K562 (cell line): ENCODE measurements at regions not wholly inside any gene's neighbourhood (a gene's known extent, or its start where the extent isn't known, plus 50 kb on each side); places are given as distances from the start of the nearest gene placed in this dataset.
A peak's percentile ranks its signal among the peaks of the same experiment; 100 is the strongest.

ENCODE experiments used
- ASH1L ChIP-seq: fragments of 450-650 bp; IDR thresholded peaks from 2 replicates; pipeline ENCODE4 v1.6.1; 2018; ENCODE audit warnings: borderline replicate concordance, mild to moderate bottlenecking, low read depth; ENCODE audit not compliant: partially characterized antibody
- CBX5 ChIP-seq: IDR thresholded peaks from 2 replicates; pipeline ENCODE4 v1.6.1; 2014; ENCODE audit warnings: low read depth, borderline replicate concordance
- FIP1L1 ChIP-seq: fragments of 200-400 bp; formaldehyde crosslinking; IDR thresholded peaks from 2 replicates; pipeline ENCODE4 v1.6.1; 2018; ENCODE audit warnings: mild to moderate bottlenecking, low read depth, low read length; ENCODE audit not compliant: poor library complexity, severe bottlenecking
- HDAC3 ChIP-seq: fragments of 450-650 bp; IDR thresholded peaks from 2 replicates; pipeline ENCODE4 v1.6.1; 2018; ENCODE audit warnings: borderline replicate concordance, mild to moderate bottlenecking, moderate library complexity; ENCODE audit not compliant: partially characterized antibody
- KLF6 ChIP-seq: fragments of 250-450 bp; sonication (Bioruptor Pico); IDR thresholded peaks from 2 replicates; pipeline ENCODE4 v1.4.0; 2020; ENCODE audit warnings: mild to moderate bottlenecking, moderate library complexity, borderline replicate concordance
- PHF8 ChIP-seq: fragments of 200-600 bp; sonication (generic); IDR thresholded peaks from 2 replicates; pipeline ENCODE4 v1.6.1; 2012; ENCODE audit warnings: mixed run types, mild to moderate bottlenecking, inconsistent platforms, low read length, moderate library complexity, borderline replicate concordance
- RB1 ChIP-seq: fragments of 450-650 bp; IDR thresholded peaks from 2 replicates; pipeline ENCODE4 v1.6.1; 2017; ENCODE audit warnings: low read depth, mild to moderate bottlenecking
- RCOR1 ChIP-seq, 2 experiments: IDR thresholded peaks; 2 replicates each; pipeline ENCODE4 v1.6.1; 2012; ENCODE audit warnings: low read depth in 2 of 2, low read length in 2 of 2, borderline replicate concordance in 1 of 2, improper control_type of control experiment in 1 of 2
- SMC3 ChIP-seq: conservative IDR thresholded peaks from 2 replicates; pipeline ENCODE4 v1.6.1; 2011; ENCODE audit warnings: low read depth, low read length, improper control_type of control experiment; ENCODE audit not compliant: insufficient read depth
- TBL1XR1 ChIP-seq, 2 experiments: IDR thresholded peaks; 2 replicates each; pipeline ENCODE4 v1.6.1; 2012; ENCODE audit warnings: improper control_type of control experiment in 2 of 2, low read length in 2 of 2, mild to moderate bottlenecking in 1 of 2
- YY1 ChIP-seq, 3 experiments: IDR thresholded peaks; 2 replicates each; pipeline ENCODE4 v1.6.1; 2011; ENCODE audit warnings: low read length in 2 of 3, mild to moderate bottlenecking in 2 of 3, moderate library complexity in 2 of 3, borderline replicate concordance in 1 of 3, control low read depth in 1 of 3, low read depth in 1 of 3; ENCODE audit not compliant: insufficient read depth in 3 of 3, insufficient replicate concordance in 2 of 3, control insufficient read depth in 1 of 3, insufficient read length in 1 of 3; ENCODE audit errors: extremely low read depth in 1 of 3
- ZFP36 ChIP-seq: fragments of 150-350 bp; IDR thresholded peaks from 2 replicates; pipeline ENCODE4 v1.6.1; 2018; ENCODE audit warnings: low read length, low read depth; ENCODE audit not compliant: partially characterized antibody
- ZNF197 ChIP-seq: fragments of 200-800 bp; sonication (Bioruptor generic); IDR thresholded peaks from 2 replicates; pipeline ENCODE4 v1.6.1; 2016; ENCODE audit warnings: low read depth, missing genetic modification characterization, missing compliant biosample characterization
- ZNF316 ChIP-seq: fragments of 450-650 bp; IDR thresholded peaks from 2 replicates; pipeline ENCODE4 v1.6.1; 2016
- ZNF778 ChIP-seq: fragments of 450-650 bp; formaldehyde crosslinking; IDR thresholded peaks from 2 replicates; pipeline ENCODE4 v1.4.0; 2020; ENCODE audit warnings: mild to moderate bottlenecking, moderate library complexity
- TF ChIP-seq, protein P1 (sequence below): fragments of 250-450 bp; sonication (Bioruptor Pico); IDR thresholded peaks from 2 replicates; pipeline ENCODE4 v1.4.0; 2020
- TF ChIP-seq, protein P2 (sequence below): fragments of 450-650 bp; formaldehyde crosslinking; IDR thresholded peaks from 2 replicates; pipeline ENCODE4 v1.4.0; 2022; ENCODE audit warnings: mild to moderate bottlenecking, moderate library complexity

DNA sequence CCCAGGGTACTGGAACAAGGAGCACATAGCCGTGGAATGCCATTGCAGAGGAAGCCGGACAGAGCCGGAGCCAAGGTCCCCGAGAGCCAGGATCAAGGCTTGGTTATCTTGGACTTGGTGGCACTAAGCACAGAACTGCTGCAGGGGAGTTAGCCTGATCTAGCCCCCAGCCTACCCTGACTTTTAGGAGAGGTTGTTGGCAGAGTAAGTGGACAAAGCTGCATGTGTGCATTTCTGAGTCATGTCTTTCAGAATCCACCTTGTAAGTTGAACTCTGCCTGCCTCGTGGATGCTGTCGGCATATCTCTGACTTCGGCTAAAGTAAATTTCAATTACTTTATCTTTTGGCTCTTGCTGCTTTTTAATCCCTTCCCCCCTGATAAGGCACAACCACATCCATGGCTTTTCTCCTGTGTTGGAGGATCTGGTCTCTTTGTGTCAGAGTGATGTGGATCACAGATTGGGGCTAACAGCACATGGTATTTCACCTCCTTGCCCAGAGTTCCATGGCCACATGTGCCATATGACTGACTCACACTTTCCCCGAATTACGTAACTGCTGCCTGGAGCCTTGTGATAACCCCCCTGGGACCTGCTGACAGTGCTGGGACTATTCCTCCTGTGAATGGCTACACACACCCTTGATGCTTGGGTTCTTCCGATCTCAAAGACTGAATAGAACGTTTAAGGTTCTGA lies 240.3 kb downstream of the EMP1 start (continued):
- TF ChIP-seq, protein P1, sequence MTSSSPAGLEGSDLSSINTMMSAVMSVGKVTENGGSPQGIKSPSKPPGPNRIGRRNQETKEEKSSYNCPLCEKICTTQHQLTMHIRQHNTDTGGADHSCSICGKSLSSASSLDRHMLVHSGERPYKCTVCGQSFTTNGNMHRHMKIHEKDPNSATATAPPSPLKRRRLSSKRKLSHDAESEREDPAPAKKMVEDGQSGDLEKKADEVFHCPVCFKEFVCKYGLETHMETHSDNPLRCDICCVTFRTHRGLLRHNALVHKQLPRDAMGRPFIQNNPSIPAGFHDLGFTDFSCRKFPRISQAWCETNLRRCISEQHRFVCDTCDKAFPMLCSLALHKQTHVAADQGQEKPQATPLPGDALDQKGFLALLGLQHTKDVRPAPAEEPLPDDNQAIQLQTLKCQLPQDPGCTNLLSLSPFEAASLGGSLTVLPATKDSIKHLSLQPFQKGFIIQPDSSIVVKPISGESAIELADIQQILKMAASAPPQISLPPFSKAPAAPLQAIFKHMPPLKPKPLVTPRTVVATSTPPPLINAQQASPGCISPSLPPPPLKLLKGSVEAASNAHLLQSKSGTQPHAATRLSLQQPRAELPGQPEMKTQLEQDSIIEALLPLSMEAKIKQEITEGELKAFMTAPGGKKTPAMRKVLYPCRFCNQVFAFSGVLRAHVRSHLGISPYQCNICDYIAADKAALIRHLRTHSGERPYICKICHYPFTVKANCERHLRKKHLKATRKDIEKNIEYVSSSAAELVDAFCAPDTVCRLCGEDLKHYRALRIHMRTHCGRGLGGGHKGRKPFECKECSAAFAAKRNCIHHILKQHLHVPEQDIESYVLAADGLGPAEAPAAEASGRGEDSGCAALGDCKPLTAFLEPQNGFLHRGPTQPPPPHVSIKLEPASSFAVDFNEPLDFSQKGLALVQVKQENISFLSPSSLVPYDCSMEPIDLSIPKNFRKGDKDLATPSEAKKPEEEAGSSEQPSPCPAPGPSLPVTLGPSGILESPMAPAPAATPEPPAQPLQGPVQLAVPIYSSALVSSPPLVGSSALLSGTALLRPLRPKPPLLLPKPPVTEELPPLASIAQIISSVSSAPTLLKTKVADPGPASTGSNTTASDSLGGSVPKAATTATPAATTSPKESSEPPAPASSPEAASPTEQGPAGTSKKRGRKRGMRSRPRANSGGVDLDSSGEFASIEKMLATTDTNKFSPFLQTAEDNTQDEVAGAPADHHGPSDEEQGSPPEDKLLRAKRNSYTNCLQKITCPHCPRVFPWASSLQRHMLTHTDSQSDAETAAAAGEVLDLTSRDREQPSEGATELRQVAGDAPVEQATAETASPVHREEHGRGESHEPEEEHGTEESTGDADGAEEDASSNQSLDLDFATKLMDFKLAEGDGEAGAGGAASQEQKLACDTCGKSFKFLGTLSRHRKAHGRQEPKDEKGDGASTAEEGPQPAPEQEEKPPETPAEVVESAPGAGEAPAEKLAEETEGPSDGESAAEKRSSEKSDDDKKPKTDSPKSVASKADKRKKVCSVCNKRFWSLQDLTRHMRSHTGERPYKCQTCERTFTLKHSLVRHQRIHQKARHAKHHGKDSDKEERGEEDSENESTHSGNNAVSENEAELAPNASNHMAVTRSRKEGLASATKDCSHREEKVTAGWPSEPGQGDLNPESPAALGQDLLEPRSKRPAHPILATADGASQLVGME (CRISPR knock-in tag), result no peak
- TF ChIP-seq KLF6 (CRISPR knock-in tag) (no peak), ZNF316 (no peak), RCOR1 (IDR thresholded peaks at IDR 0.05; ENCODE audit: borderline replicate concordance in 1 of 2, low read depth in 2 of 2, low read length in 2 of 2) (peak in 1 of 2 experiments; percentile 59; a peak in 2 of 4 replicates), ZNF778 (CRISPR knock-in tag) (no peak), HDAC3 (peak; percentile 50), RB1 (no peak), ZFP36 (no peak), YY1 (IDR thresholded peaks at IDR 0.05; ENCODE audit: borderline replicate concordance in 1 of 3, control insufficient read depth in 1 of 3, extremely low read depth in 1 of 3, insufficient read depth in 3 of 3, insufficient read length in 1 of 3, insufficient replicate concordance in 2 of 3, low read depth in 1 of 3, low read length in 2 of 3) (no peak), ASH1L (no peak), FIP1L1 (no peak), SMC3 (no peak), ZNF197 (CRISPR knock-in tag) (no peak), CBX5 (no peak), PHF8 (no peak), TBL1XR1 (IDR thresholded peaks at IDR 0.05; ENCODE audit: low read length in 2 of 2) (no peak)
- TF ChIP-seq, protein P2, sequence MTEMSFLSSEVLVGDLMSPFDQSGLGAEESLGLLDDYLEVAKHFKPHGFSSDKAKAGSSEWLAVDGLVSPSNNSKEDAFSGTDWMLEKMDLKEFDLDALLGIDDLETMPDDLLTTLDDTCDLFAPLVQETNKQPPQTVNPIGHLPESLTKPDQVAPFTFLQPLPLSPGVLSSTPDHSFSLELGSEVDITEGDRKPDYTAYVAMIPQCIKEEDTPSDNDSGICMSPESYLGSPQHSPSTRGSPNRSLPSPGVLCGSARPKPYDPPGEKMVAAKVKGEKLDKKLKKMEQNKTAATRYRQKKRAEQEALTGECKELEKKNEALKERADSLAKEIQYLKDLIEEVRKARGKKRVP (CRISPR knock-in tag), result no peak
